ENCODE measurements at regions not wholly inside any gene's neighbourhood (a gene's known extent, or its start where the extent isn't known, plus 50 kb on each side); places are given as distances from the start of the nearest gene placed in this dataset.
"Not testable (repeated sequence)": the region's sequence is repeated elsewhere in the genome, so short reads cannot be mapped to it uniquely, and the experiment has no call there.

DNA sequence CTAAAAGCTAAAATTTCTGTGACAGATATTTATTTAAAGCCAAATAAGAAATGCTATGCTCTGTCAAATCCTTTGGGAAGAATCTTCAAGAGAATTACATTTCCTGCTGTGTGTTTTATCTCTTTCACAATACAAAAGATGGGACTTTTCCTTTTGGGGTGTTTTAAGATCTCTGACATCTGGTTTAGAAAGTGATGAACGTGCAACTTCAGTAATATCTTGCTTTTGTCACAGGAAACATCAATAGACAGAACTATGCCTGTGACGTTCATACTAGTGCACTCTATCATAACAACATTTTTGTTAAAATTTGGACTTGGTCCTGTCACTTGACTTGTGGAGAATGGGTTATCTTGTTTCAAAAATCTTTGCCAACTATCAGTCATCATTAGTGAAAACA, 195.7 kb upstream of the KCNMB2 start:
- no peak for DNase-seq (ENCODE audit: low read depth in 2 of 2)

- no peak for DNase-seq (ENCODE audit: low read depth in 2 of 2)
Measured at GRCh38 chr3:178341636-178342035, 194.6 kb upstream of the KCNMB2 start.

- no peak for DNase-seq (ENCODE audit: low read depth in 2 of 2)
Measured at GRCh38 chr3:178342111-178342510, 194.1 kb upstream of the KCNMB2 start.

- DNase-seq (ENCODE audit: low read depth in 2 of 2) = no peak
Measured at GRCh38 chr3:178343433-178344038, 192.7 kb upstream of the KCNMB2 start.

DNA sequence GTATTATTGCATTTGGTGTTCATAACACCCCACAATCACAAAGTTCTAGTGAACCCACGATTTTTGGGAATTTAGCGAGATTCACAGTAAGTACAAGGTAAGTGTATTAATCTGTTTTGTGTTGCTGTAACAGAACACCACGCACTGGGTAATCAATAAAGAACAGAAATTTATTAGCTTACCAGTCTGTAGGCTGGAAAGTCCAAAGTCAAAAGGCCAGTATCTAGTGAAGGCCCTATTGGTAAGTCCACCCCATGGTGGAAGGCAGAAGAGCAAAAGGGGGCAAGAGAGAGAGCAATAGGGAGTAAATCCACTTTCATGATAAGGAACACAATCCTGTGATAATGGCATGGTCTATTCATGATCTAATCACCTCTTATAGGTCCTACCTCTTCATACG, 190.3 kb upstream of the KCNMB2 start:
- DNase-seq (ENCODE audit: low read depth in 2 of 2) = no peak

- DNase-seq (ENCODE audit: low read depth in 2 of 2) = not testable (repeated sequence)
Measured at GRCh38 chr3:178348561-178349217, 187.5 kb upstream of the KCNMB2 start.

GRCh38 chr3:178349218-178349596, 187.0 kb upstream of the KCNMB2 start:
- DNase-seq (ENCODE audit: low read depth in 2 of 2) = not testable (repeated sequence)

- DNase-seq (ENCODE audit: low read depth in 2 of 2) = no peak
Measured at GRCh38 chr3:178350763-178351162, 185.5 kb upstream of the KCNMB2 start.

- no peak for DNase-seq (ENCODE audit: low read depth in 2 of 2)
Measured at GRCh38 chr3:178352326-178353005, 183.8 kb upstream of the KCNMB2 start.

GRCh38 chr3:178353006-178353694, 183.1 kb upstream of the KCNMB2 start:
- no peak for DNase-seq (ENCODE audit: low read depth in 2 of 2)

DNA sequence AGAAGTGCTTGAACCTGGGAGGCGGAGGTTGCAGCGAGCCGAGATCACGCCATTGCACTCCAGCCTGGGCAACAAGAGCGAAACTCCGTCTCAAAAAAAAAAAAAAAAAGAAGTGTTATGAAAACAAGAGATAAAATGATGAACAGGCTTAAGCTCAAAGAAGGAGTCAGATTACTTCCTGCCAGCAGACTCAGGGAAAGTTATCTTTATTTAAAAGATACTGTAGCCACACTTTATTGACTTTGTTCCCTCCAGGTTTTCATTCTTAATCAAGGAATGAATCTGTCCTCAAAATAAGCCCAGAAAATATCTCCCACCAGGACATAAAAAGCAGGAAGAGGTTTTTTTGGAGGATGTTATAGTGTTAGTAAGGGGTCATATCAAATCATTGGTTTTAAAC, 176.5 kb upstream of the KCNMB2 start:
- no peak for DNase-seq (ENCODE audit: low read depth in 2 of 2)

DNA sequence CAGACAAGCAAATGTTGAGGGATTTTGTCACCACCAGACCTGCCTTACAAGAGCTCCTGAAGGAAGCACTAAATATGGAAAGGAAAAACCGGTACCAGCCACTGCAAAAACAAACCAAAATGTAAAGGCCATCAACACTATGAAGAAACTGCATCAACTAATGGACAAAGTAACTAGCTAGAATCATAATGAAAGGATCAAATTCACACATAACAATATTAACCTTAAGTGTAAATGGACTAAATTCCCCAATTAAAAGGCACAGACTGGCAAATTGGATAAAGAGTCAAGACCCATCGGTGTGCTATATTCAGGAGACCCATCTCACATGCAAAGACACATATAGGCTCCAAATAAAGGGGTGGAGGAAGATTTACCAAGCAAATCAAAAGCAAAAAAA, 173.2 kb upstream of the KCNMB2 start:
- DNase-seq (ENCODE audit: low read depth in 2 of 2) = not testable (repeated sequence)

GRCh38 chr3:178367817-178368617, 168.2 kb upstream of the KCNMB2 start:
- no peak for DNase-seq (ENCODE audit: low read depth in 2 of 2)

- DNase-seq (ENCODE audit: low read depth in 2 of 2) = no peak
Measured at GRCh38 chr3:178369006-178369405, 167.2 kb upstream of the KCNMB2 start.

GRCh38 chr3:178369811-178370210, 166.4 kb upstream of the KCNMB2 start:
- no peak for DNase-seq (ENCODE audit: low read depth in 2 of 2)

DNA sequence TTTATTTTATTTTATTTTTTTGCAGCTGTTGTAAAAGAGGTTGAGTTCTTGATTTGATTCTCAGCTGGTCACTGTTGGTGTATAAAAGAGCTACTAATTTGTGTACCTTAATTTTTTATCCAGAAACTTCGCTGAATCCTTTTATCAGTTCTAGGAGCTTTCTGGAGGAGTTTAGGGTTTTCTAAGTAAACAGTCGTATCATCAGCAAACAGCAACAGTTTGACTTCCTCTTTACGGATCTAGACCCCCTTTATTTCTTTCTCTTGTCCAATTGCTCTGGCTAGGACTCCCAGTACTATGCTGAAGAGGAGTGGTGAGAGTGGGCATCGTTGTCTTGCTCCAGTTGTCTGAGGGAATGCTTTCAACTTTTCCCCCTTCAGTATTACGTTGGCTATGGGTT, 165.8 kb upstream of the KCNMB2 start:
- no peak for DNase-seq (ENCODE audit: low read depth in 2 of 2)

DNA sequence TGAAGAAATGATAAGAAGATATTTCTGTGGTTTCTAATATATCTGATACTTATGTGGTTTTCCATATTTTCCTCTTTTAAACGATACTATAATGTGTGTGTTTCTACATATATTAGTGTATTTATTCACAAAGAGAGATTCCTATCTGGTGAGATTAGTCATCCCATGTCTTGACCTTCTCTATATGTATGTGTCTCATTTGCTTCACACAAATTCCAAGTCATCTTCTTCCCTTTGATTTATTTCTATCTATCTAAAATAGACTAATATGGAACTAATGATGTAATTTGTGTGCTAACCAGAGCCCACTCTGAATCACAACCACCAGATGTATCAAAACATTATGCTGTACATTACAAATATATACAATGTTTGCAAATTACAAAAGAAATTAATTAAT, 154.7 kb upstream of the KCNMB2 start:
- no peak for DNase-seq (ENCODE audit: low read depth in 2 of 2)

GRCh38 chr3:178381971-178382448, 154.2 kb upstream of the KCNMB2 start:
- DNase-seq (ENCODE audit: low read depth in 2 of 2) = no peak

DNA sequence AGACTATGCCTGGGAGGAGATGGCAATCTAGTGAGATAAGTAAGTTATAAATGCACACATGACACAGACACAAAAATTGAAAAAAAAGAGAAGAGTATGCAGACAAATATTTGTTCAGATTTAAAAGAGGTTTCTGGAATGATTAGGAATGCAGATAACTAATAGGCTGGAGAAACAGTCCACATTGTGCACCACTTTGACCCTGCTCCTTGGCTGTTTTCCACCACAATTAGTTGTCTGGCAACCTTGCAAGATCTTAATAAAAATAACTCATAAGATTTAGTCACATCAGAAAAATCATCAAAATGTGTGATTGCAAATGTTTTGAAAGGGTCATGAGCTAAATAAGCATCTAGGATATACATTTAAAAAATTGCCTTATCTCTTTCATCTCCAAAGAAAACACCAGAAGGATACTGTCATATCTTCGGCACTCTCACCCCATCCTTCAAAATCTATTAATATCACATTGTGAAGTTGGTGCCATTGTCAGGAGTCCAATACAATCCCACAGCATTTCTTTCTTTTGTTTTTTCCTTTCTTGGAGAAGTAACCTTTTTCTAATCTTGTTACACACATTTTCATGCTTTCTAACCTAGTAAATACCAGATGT, 153.7 kb upstream of the KCNMB2 start:
- no peak for DNase-seq (ENCODE audit: low read depth in 2 of 2)

- no peak for DNase-seq (ENCODE audit: low read depth in 2 of 2)
Measured at GRCh38 chr3:178384321-178385230, 151.7 kb upstream of the KCNMB2 start.

All from stimulated activated CD8-positive, alpha-beta memory T cell treated with anti-CD3 and anti-CD28 coated beads, Interleukin-2, amount 100 ng/mL, for 48 hours (primary cell).